GM12878 (cell line): ENCODE measurements at regions not wholly inside any gene's neighbourhood (a gene's known extent, or its start where the extent isn't known, plus 50 kb on each side); places are given as distances from the start of the nearest gene placed in this dataset.

Experiments used
- ATAC-seq: fragments of 200-7000 bp; cut with Tn5 transposase; 3 replicates; pipeline ENCODE4 v1.9.1; 2020; ENCODE audit warnings: mild to moderate bottlenecking, moderate library complexity
- BruUV-seq: library from RNA; stranded (reverse); fragments of 400-500 nt; replicated peaks from 2 replicates; lab custom pipeline; 2021; lab: Mats Ljungman, UMichigan
- CTCF ChIA-PET: fragments of 300-600 bp; sonication (Branson Sonifier 250); formaldehyde crosslinking; extraction: SDS; loops from one replicate; lab custom pipeline; 2021; ENCODE audit warnings: inconsistent platforms; lab: Yijun Ruan, JAX
- POLR2A ChIA-PET: fragments of 350-600 bp; formaldehyde crosslinking; extraction: SDS; loops from one replicate; lab custom pipeline; 2021; ENCODE audit warnings: inconsistent platforms; lab: Charles Lee
- RAD21 ChIA-PET: fragments of 300-600 bp; sonication (Branson Sonifier 250); formaldehyde crosslinking; loops from one replicate; lab custom pipeline; 2023; ENCODE audit warnings: antibody characterized with exemption; ENCODE audit not compliant: unreplicated experiment; lab: Charles Lee
- SMC1A ChIA-PET: fragments of 300-600 bp; sonication (Branson Sonifier 250); formaldehyde crosslinking; loops from one replicate; lab custom pipeline; 2023; ENCODE audit not compliant: unreplicated experiment, uncharacterized antibody; lab: Charles Lee
- DNase-seq: peaks from one replicate; pipeline ENCODE4 v3.0.0-alpha.2; 2011; ENCODE audit warnings: low read depth, low spot score
- FAIRE-seq: peaks from 3 replicates; lab custom pipeline; 2011; peaks lifted over from hg19 to GRCh38; lab: Jason Lieb, UNC
- H2AFZ ChIP-seq: 2 replicates; pipeline ENCODE4 v1.6.0; 2011; ENCODE audit warnings: low read depth, low read length, control low read depth; ENCODE audit not compliant: control insufficient read depth
- H3K27ac ChIP-seq: 2 replicates; pipeline ENCODE4 v1.5.1; 2011; ENCODE audit warnings: control low read depth; ENCODE audit not compliant: control insufficient read depth, insufficient read depth
- H3K27me3 ChIP-seq, 2 experiments: replicated peaks in 1 of 2; 2 replicates each; pipeline versions ENCODE4 v1.6.0 to v1.6.1; 2011; ENCODE audit warnings: low read length in 1 of 2; ENCODE audit not compliant: control insufficient read depth in 2 of 2, insufficient read depth in 2 of 2
- H3K36me3 ChIP-seq, 2 experiments: 2 replicates each; pipeline ENCODE4 v1.5.1; 2011; ENCODE audit warnings: low read length in 1 of 2; ENCODE audit not compliant: control insufficient read depth in 2 of 2, insufficient read depth in 2 of 2
- H3K4me1 ChIP-seq: 2 replicates; pipeline ENCODE4 v1.6.1; 2011; ENCODE audit warnings: mild to moderate bottlenecking, low read length, moderate library complexity, mixed read lengths; ENCODE audit not compliant: control insufficient read depth, insufficient read depth
- H3K4me2 ChIP-seq: 2 replicates; pipeline ENCODE4 v1.6.0; 2011; ENCODE audit warnings: control low read depth; ENCODE audit not compliant: control insufficient read depth, insufficient read depth
- H3K4me3 ChIP-seq: fragments of 200-600 bp; sonication (generic); 2 replicates; pipeline ENCODE4 v1.5.1; 2016
- H3K79me2 ChIP-seq: 2 replicates; pipeline ENCODE4 v1.6.0; 2011; ENCODE audit warnings: low read length; ENCODE audit not compliant: control insufficient read depth, insufficient read depth
- H3K9ac ChIP-seq: 2 replicates; pipeline ENCODE4 v1.8.0; 2011; ENCODE audit warnings: low read length, control low read depth, mixed read lengths; ENCODE audit not compliant: control insufficient read depth, insufficient read depth
- H3K9me3 ChIP-seq: replicated peaks from 3 replicates; pipeline ENCODE4 v1.5.1; 2011; ENCODE audit warnings: mild to moderate bottlenecking, low read length; ENCODE audit not compliant: control insufficient read depth, insufficient read depth
- H4K20me1 ChIP-seq: 2 replicates; pipeline ENCODE4 v1.6.0; 2011; ENCODE audit not compliant: control insufficient read depth, insufficient read depth
- CBX3 ChIP-seq: fragments of 200-600 bp; sonication (generic); IDR thresholded peaks from 2 replicates; pipeline ENCODE4 v1.6.1; 2016; ENCODE audit warnings: low read depth, borderline replicate concordance
- EGR1 ChIP-seq, 2 experiments: IDR thresholded peaks; 1 replicate in 1 of 2; 2 replicates in 1 of 2; pipeline ENCODE4 v1.6.1; 2011 to 2012; ENCODE audit warnings: low read depth in 2 of 2, low read length in 2 of 2, borderline replicate concordance in 1 of 2, mild to moderate bottlenecking in 1 of 2, moderate library complexity in 1 of 2
- ESRRA ChIP-seq: IDR thresholded peaks from 2 replicates; pipeline ENCODE4 v1.6.1; 2012; ENCODE audit warnings: mild to moderate bottlenecking, low read length, improper control_type of control experiment
- IKZF1 ChIP-seq: fragments of 450-650 bp; conservative IDR thresholded peaks from 2 replicates; pipeline ENCODE4 v1.6.1; 2017; ENCODE audit warnings: antibody characterized with exemption, mild to moderate bottlenecking
- MYC ChIP-seq: IDR thresholded peaks from 2 replicates; pipeline ENCODE4 v1.6.1; 2011; ENCODE audit warnings: mild to moderate bottlenecking, low read length, moderate library complexity, inconsistent platforms; ENCODE audit not compliant: insufficient read depth, insufficient replicate concordance, insufficient read length, severe bottlenecking
- NFXL1 ChIP-seq: fragments of 450-650 bp; IDR thresholded peaks from 2 replicates; pipeline ENCODE4 v1.6.1; 2017; ENCODE audit warnings: antibody characterized with exemption, mild to moderate bottlenecking, borderline replicate concordance
- RELA ChIP-seq: fragments of 450-650 bp; IDR thresholded peaks from 2 replicates; pipeline ENCODE4 v1.8.0; 2014; ENCODE audit warnings: borderline replicate concordance; ENCODE audit not compliant: partially characterized antibody
- USF1 ChIP-seq: IDR thresholded peaks from 2 replicates; pipeline ENCODE4 v1.6.1; 2011; ENCODE audit warnings: borderline replicate concordance, low read depth, mild to moderate bottlenecking, moderate library complexity, mixed read lengths, low read length; ENCODE audit not compliant: insufficient read depth; ENCODE audit errors: extremely low read length
- ZNF207 ChIP-seq: fragments of 450-650 bp; IDR thresholded peaks from 2 replicates; pipeline ENCODE4 v1.6.1; 2014; ENCODE audit warnings: antibody characterized with exemption, mild to moderate bottlenecking, borderline replicate concordance
- WGBS: methylation state at CpG from one replicate; pipeline ENCODE4 v1.1.6; 2016; ENCODE audit warnings: low lambda C conversion rate; ENCODE audit not compliant: insufficient replicate concordance, insufficient coverage; ENCODE audit errors: missing lambda C conversion rate; 5-methylcytosine and 5-hydroxymethylcytosine counted together
- in situ Hi-C: fragments of 300-500 bp; cut with MboI; formaldehyde crosslinking; loops from 9 replicates; pipeline ENCODE4 v1.14.3; 2018; ENCODE audit warnings: mixed read lengths
- intact Hi-C: fragments of 100-400 bp; cut with micrococcal nuclease; formaldehyde crosslinking; loops from one replicate; pipeline ENCODE4 v1.14.2; 2022; ENCODE audit not compliant: unreplicated experiment

- ChIA-PET POLR2A (interaction anchor here (0.5 kb wide), 1 partner anchor 8 kb away, joined by 3 read pairs; no protein-coding TSS in a partner anchor), RAD21 (no interaction called here), SMC1A (no interaction called here), CTCF (no interaction called here)
- no peak overlapping the region for H2AFZ ChIP-seq
- no TSS peak for BruUV-seq
- no peak overlapping the region for H3K4me2 ChIP-seq
- FAIRE-seq (no peak), DNase-seq (no peak), ATAC-seq (no peak)
- WGBS, result 18% methylated on average over 1 of the region's 1 CpG
- no peaks in the 10 kb centered on the region for H3K4me1 ChIP-seq
- no peak overlapping the region for H3K9ac ChIP-seq
- no peaks in the 10 kb centered on the region for H3K79me2 ChIP-seq
- H3K9me3 ChIP-seq, result no peaks in the 10 kb centered on the region; the same call in 2 of the 3 replicates
- H3K27me3 ChIP-seq, result peaks cover 0 to 4% of the 10 kb centered on the region in 2 experiments; a peak in 2 of 4 replicates
- in situ Hi-C loops, result no loop called here
- intact Hi-C loops, result no loop called here
- no peak overlapping the region for H3K4me3 ChIP-seq
- no peaks in the 10 kb centered on the region for H4K20me1 ChIP-seq
- no peaks in the 10 kb centered on the region for H3K36me3 ChIP-seq
- no peak overlapping the region for H3K27ac ChIP-seq
- no peak for TF ChIP-seq IKZF1
- TF ChIP-seq MYC, result no peak
- no peak for TF ChIP-seq ZNF207
These were observed 150.8 kb upstream of the SYT13 start for GRCh38 chr11:45436966-45437365.

GRCh38 chr11:45436118-45436517 is 150.0 kb upstream of the SYT13 start:
- H3K79me2 ChIP-seq, result no peaks in the 10 kb centered on the region
- no peaks in the 10 kb centered on the region for H3K4me1 ChIP-seq
- H3K36me3 ChIP-seq, result no peaks in the 10 kb centered on the region
- CTCF ChIA-PET, result no interaction called here
- no peak overlapping the region for H3K27ac ChIP-seq
- H3K4me2 ChIP-seq, result no peak overlapping the region
- no peaks in the 10 kb centered on the region for H4K20me1 ChIP-seq
- no peak for ATAC-seq
- TF ChIP-seq USF1, result no peak
- TF ChIP-seq NFXL1, result no peak
- no peak for TF ChIP-seq CBX3
- no peak for TF ChIP-seq RELA
- no peak for TF ChIP-seq ESRRA
- no peak for TF ChIP-seq EGR1 (IDR thresholded peaks at IDR 0.05; ENCODE audit: borderline replicate concordance in 1 of 2, low read depth in 2 of 2, low read length in 2 of 2)
- no peak for DNase-seq
- SMC1A ChIA-PET, result no interaction called here
- RAD21 ChIA-PET, result no interaction called here
- H2AFZ ChIP-seq, result no peak overlapping the region
- in situ Hi-C loops, result no loop called here
- POLR2A ChIA-PET, result no interaction called here
- 15% methylated on average over 2 of the region's 2 CpGs for WGBS
- BruUV-seq, result no TSS peak
- H3K27me3 ChIP-seq, result peaks cover 0 to 4% of the 10 kb centered on the region in 2 experiments; a peak in 2 of 4 replicates
- no peak overlapping the region for H3K4me3 ChIP-seq
- no peak overlapping the region for H3K9ac ChIP-seq
- intact Hi-C loops, result no loop called here
- no peak for FAIRE-seq
- no peaks in the 10 kb centered on the region; the same call in 2 of the 3 replicates for H3K9me3 ChIP-seq
